SW480 (cell line): ENCODE measurements at regions not wholly inside any gene's neighbourhood (a gene's known extent, or its start where the extent isn't known, plus 50 kb on each side); places are given as distances from the start of the nearest gene placed in this dataset.
"Not testable (repeated sequence)": the region's sequence is repeated elsewhere in the genome, so short reads cannot be mapped to it uniquely, and the experiment has no call there.

Source experiments
- DNase-seq: peaks from one replicate; pipeline ENCODE4 v3.0.0-alpha.2; 2016; ENCODE audit warnings: low spot score

GRCh38 chr6:103578115-103578514 lies 1281.6 kb downstream of the HACE1 start:
- no peak for DNase-seq

- DNase-seq: no peak
Measured at GRCh38 chr6:103570431-103570830, 1289.3 kb downstream of the HACE1 start.

DNA sequence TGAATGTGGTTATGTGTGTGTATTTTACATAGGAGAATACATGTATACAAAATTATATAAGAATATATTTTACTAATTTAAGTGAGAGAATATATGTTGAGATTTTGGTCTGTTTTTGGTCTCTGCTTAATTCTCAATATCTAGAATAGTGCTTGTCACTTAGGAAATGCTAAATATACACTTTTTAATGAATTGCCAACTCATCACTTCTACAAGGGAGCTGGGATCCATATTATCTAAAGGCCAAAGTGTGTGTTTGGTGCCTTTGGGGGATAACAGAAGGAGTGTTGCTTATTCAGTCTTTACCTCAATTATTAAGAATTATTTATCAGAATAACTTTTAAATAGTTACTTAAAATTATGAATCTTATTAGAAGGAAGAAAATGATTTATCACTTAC lies 1304.8 kb downstream of the HACE1 start:
- DNase-seq: no peak

DNA sequence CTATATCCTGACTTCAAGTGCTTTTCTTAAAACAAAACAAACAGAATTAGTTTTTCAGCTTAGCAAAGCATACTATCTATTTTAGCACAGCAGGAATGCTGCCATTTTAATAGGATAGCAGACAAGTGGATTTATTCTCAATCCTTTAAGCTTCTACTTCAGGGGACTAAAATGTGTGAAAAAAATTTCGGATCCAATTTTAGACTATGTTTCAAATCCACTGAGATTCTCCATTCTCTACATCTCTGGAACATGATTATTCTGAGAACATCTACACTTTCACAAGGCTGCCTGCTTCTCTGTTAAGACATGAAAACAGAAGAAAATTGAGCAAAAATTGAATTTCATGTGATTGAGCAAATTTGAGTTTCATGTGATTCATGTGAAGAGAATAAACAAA lies 1321.3 kb downstream of the HACE1 start:
- DNase-seq: no peak

DNA sequence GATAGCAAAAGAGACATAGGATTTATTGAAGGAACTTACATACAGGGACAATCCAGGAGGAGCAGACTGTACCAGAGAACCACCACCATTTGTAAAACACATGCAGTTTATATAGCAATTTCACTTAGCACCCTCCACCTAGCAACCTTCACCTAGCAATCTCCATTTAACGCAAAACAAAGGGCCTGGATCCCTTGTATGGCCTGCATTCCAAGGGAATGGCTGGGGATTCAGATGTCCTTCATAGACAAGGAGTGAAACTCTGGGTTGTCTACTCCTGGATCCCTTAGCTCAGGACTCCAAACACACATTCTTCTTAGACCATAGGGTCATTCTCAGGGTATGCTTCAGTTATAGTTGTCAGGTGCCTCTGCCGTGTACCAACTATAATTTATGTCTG lies 1324.9 kb downstream of the HACE1 start:
- no peak for DNase-seq

DNA sequence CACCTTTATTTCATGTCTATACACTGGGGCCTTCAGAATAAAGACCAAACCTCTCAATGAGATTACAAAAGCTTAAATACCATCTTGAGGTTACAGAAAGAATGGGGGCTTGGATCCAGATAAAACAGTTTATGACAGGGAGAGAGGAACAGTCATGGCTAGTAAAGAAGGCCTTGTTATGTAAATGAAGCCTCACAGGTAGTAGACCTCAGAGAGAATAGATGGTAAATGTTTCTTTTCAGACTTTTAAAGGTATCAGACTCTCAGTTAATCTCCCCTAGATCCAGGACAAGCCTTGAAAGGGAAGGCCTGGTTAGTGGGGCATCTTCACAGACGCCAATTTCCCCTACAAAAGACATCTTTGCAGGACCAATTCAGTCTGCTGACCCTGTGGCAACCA lies 1325.6 kb downstream of the HACE1 start:
- DNase-seq: no peak

GRCh38 chr6:103522045-103522444 lies 1337.7 kb downstream of the HACE1 start:
- no peak for DNase-seq

DNA sequence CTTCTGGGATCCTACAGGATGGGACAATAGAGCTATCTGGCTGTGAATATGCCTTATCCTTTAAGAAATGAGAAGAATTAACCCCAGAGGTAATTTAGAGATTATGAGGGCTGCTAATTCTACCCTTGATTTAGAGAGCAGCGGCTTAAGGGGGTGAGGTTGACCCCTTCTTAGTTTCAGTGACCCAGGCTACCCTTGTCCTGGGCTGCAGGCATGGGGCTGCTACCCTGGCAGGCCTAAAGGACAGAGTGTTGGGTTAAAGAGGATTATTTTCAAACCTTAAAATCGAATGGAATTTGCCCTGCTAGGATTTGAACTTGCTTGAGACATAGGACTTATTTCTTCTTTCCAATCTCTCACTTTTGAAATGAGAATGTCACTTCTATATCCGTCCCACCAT lies 1343.4 kb downstream of the HACE1 start:
- no peak for DNase-seq

DNA sequence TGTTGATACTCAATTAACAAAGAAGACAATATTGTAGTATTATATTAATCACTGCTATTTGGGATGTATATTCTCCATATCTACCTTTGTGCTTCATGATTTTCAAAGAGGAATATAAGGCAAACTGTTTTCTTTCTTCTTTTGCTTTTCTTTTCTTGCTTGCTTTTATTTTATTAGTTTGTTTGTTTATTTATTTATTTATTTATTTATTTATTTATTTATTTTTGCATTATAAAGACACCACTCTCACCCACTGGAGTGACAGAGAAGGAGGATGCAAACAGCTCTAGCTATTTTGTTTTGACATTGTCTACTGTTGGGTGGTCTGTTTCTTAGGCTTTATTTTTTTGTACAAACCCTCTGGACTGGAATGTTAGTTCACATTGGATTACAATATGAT lies 1352.7 kb downstream of the HACE1 start:
- no peak for DNase-seq

DNA sequence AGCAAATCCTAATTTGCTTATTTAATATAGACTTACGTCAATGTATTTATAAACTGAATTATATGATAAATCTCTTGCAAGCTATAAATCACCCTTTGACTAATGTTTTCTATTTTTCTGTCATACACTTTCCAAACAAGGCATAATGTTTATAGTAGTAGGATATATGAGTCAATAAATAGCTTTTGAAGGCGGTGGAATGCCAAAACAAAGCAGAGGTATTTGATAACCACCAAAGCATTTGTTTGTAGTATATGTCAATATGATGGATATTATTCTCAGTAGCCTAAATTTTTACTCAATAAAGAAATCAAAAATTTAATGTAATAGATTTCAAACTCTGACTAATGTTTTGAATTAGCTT lies 1354.6 kb downstream of the HACE1 start:
- no peak for DNase-seq

- DNase-seq: no peak
Measured at GRCh38 chr6:103504501-103505154, 1355.1 kb downstream of the HACE1 start.

DNA sequence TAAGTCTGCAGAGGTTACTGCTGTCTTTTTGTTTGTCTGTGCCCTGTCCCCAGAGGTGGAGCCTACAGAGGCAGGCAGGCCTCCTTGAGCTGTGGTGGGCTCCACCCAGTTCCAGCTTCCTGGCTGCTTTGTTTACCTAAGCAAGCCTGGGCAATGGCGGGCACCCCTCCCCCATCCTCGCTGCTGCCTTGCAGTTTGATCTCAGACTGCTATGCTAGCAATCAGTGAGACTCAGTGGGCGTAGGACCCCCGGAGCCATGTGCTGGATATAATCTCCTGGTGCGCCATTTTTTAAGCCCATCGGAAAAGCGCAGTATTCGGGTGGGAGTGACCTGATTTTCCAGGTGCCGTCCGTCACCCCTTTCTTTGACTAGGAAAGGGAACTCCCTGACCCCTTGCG lies 1363.1 kb downstream of the HACE1 start:
- not testable (repeated sequence) for DNase-seq

DNA sequence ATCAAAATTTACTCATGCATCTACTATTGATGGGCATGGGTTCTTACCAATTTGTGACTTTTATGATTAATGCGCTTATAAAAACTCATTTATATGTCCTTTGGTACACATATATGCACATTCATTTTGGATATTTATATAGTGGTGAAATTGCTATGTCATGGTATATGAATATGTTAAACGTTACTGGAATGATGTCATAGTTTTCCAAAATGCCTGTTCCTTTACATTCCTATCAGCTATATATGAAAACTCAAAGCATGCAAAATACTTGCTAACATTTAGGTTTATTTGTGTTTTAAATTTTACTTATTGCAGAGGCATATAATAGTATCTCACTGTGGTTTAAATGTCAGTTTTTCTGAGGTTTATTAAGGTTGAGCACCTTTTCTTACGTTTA lies 1403.1 kb downstream of the HACE1 start:
- DNase-seq: no peak

- no peak for DNase-seq
Measured at GRCh38 chr6:103455275-103455674, 1404.4 kb downstream of the HACE1 start.

DNA sequence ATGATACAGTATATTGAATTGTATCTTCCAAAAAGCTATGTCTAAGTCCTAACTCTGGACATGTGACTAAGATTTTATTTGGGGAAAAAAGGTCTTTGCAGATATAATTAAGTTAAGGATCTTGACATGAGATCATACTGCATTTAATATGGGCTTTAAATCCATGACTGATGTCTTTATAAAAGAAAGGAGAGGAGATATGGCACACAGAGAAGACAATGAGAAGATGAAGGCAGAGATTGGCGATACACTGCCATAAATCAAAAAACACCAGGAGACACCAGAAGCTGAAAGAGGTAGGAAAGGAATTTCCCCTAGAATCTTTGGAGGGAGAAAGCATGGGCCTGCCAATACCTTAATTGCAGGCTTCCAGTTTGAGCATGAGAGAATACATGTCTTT lies 1450.2 kb downstream of the HACE1 start:
- no peak for DNase-seq

DNA sequence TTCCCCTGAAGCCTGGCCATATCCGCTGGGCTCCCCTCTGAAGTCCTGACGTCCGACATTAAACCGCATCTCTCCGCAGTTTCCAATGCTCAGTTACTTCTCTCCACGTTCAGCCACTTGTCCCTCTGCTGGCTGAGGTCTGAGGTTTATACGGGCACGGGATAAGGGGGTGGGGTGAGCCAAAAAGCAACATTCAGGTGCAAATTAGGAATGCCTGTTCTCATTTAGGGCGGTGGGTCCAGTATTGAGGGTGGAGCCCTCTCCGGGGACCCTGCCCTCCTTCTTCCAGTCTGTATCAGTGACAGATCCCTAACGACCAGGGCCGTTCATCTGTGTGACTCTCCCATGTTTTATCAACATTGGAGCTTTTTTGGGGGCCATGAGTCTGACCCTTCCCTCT lies 1454.4 kb downstream of the HACE1 start:
- no peak for DNase-seq

DNA sequence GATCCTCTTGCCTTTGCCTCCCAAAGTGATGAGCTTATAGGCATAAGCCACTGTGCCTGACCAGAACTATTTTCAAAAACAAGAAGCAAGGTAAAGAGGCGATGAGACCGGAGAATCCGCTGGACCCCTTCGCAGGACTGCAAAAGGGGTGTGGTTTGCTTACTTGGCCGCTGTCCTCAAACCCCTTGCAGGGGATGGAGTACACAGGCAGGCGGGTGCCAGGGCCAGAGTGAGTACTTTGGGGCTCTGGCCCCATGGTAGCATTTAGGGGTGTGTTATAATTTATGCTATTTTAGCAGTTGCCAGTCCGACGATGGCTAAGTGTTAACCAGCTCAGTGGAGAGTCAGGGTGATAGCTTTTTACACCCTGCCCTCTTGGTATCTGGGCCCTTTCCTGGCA lies 1454.9 kb downstream of the HACE1 start:
- no peak for DNase-seq

DNA sequence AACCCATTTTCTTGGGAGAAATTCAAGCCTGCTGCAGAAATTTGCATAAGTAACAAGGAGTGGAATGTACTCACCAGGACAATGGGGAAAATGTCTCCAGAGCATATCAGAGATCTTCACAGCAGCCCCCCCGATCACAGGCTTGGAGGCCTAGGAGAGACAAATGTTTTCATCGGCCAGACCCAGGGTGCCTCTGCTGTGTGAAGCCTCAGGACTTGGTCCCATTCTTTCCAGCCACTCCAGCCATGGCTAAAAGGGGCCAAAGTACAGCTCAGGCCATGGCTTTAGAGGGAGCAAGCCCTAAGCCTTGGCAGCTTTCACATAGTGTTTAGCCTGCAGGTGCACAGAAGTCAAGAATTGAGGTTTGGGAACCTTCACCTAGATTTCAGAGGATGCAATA lies 1463.0 kb downstream of the HACE1 start:
- DNase-seq: no peak

- DNase-seq: no peak
Measured at GRCh38 chr6:103379272-103379671, 1480.4 kb downstream of the HACE1 start.

DNA sequence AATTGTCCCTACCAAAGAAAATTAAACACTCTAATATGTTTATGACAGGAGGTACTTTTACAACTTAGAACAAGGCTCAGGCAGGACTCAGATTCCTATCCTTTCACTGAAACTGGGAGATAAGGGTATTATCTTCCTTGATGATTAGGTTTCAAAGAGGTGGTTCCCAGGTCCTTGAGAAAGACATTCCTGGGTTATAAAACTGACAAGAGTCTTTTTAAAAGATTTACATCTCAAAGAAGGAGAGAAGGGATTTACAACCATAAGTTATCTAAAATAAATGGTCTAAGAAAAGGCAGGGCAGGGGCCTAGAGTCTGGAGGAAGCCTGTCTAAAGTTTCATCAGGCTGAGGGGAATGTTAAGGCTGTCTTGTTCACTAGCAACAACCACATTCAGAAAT lies 1492.5 kb downstream of the HACE1 start:
- no peak for DNase-seq

GRCh38 chr6:103356531-103356930 lies 1503.2 kb downstream of the HACE1 start:
- DNase-seq: no peak

DNA sequence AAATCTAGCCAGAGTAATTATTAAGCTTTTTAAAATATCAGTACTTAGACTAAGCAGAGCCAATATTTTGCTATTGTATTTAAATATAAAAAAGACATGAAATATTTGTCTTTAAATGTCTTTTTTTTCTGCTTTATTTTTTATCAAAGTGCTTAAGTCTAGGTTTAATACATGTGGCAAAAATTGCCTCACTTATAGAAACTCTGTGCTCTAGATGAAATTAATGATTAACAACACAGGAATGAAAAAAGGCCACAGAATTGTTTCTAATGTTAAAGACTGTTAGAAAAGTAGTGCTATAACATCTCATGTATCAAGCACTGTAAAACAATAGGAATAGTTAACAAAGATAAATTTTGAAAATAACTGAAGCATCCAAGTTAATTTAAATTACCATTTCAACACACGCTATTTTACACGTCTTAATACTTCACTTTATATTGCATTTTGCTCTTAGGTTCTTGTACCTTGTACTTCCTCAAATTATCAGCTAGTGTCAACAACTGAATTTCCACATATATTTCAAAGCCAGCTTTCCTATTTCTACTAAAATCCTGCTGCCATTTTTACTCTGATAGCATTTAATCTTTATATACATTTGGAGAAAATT lies 1515.1 kb downstream of the HACE1 start:
- DNase-seq: peak; percentile 1

GRCh38 chr6:103335412-103335811 lies 1524.3 kb downstream of the HACE1 start:
- DNase-seq: no peak
